NCI-H1694 treated with DMSO at 0.1 percent for 48 hours (cell line): ENCODE measurements at regions not wholly inside any gene's neighbourhood (a gene's known extent, or its start where the extent isn't known, plus 50 kb on each side); places are given as distances from the start of the nearest gene placed in this dataset.
"Not testable (repeated sequence)": the region's sequence is repeated elsewhere in the genome, so short reads cannot be mapped to it uniquely, and the experiment has no call there.

Experiments used
- DNase-seq: peaks from one replicate; lab custom pipeline; 2025; lab: John Stamatoyannopoulos, UW

DNA sequence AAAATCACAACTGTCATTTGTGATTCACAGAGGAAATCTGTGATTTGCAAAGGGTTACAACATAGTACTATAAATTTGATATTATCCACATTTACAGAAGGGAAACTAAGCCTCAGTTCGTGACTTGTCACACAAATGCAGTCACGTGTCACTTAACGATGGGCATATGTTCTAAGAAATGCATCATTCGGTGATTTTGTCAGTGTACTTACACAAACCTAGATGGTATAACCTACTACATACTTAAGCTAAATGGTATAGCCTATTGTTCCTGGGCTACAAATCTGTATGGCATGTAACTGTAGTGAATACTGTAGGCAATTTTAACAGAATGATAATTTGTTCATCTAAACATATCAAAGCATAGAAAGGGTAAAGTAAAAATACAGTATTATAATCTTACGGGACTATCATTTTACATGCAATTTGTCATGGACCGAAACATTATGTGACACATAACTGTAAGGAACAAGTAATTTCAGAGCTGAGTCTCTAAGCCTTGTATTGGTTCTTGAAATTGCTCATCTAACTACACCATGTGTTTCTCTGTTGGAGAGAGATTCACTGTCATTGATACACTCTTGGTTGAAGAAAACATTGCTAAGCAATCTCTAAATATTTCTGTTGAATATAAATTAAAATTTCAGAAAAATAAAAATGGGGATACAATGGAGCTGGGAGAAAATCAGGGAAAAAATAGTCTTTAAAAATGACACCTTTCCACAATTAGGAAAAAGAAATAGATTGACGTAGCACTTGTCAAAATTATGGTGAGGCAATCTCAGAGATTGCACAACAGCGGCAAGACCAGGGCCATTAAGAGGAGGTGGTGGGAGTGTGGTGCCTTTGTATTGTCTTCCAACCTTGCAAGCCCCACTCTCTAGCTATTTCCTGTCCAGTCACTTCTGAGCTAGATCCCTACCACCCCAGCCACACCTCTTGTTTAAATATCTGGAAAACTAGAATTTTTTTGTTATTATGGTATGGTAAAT, 645.8 kb upstream of the TBL1XR1 start:
- no peak for DNase-seq

DNA sequence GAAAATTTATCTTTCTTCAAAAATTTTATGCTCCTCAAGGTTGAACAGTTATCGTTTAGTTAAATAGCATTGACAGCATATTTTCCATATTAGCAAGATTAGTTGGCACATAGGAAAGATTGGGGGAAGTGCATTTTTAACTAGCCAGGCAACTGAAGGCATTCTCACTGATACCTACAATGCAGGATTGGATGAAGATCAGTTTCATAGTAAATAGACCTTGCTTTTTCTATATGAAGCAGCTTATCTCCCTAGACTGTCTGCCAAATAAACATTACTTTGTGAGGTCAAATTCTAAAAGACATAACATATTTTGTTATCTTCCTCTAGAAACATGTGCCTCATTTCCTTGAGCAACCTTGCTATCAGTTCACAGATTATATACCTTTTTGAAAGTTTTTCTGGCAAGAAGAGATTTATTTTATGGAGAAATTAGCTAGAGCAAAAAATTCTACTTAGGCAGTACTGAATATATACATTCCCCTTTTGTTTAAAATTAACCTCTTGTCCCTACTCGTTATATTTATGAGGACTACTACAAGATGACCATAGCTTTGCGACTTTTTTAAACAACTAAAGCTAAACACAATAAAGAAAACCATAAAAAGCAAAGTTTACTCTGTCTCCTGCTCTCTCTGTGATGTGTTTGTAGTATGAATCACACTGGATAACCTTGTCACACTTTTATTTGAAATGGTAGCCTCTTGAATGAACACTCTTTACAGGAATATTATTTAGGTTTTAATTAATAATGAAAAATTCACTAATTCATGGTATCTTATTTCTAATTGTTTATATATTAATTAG, 654.9 kb upstream of the TBL1XR1 start:
- DNase-seq: no peak

GRCh38 chr3:177855021-177855420, 657.7 kb upstream of the TBL1XR1 start:
- no peak for DNase-seq

- no peak for DNase-seq
Measured at GRCh38 chr3:177860184-177860583, 662.9 kb upstream of the TBL1XR1 start.

DNA sequence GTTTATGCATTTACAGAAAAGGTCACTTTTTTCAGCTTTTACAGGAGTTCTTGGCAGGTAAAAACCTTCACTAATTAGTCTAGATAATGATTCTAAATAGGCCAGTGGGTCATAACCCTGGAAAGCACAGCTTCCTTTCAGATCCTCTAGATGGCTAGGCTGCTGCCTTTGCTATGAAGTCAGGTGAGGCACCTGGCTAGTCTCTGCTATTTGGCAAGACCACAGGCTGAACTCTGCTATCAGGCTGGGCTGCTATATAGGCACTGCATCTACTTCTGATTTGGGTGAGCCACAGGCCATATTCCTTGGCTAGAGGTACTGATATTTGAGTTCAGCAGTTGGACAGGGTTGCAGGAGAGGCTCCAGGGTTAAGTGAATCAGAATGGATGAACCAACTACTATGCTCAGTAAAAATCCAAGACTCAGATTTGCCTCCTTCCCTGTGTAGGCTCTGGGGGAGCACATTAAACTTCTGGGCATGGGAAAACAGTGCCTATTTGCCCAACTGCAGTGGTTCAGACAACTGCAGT, 665.7 kb upstream of the TBL1XR1 start:
- DNase-seq: no peak

DNA sequence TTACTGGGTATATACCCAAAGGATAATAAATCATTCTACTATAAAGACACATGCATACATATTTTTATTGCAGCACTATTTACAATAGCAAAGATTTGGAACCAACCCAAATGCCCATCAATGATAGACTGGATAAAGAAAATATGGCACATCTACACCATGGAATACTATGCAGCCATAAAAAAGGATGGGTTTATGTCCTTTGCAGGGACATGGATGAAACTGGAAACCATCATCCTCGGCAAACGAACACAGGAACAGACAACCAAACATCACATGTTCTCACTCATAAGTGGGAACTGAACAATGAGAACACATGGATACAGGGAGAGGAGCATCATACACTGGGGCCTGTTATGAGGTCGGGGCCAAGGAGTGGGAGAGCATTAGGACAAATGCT, 665.0 kb upstream of the KCNMB2 start:
- not testable (repeated sequence) for DNase-seq

DNA sequence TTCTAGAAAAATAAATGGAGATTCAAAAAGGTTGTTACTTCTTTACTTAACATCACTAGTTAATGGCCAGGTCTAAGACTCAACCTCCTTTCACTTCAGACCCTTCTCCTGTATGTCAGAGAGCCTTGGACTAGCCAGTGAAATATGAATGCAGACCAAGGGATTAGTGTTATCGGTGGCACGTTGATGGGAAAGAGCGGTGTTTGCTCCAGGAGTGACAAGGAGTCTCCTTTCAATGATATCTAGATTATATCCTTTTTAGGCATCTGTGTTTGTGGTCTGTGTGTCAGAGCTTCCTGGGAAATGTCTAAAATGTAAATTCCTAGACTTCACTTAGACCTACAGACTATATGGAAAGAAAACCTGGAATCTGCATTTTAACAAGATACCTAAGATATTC, 658.0 kb upstream of the KCNMB2 start:
- no peak for DNase-seq

- DNase-seq: no peak
Measured at GRCh38 chr3:177878957-177879356, 657.3 kb upstream of the KCNMB2 start.

DNA sequence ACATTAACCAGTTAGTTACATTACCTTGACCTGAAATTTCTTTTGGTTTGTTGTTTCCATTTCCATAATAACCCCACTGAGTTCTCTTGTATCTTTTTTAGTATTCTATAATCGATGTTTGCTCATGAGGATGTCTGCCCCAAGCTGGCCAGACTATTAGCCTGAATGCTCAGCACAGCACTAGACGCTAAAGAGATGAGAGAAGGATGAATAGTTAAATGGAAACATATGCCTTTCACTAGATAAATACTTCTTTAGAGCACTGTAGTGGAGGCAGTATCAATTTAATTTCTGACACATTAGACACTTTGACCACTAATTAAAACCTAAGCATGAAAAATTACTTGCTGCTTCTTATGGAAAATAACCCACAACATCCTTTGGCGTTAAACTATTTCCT, 654.9 kb upstream of the KCNMB2 start:
- DNase-seq: no peak

GRCh38 chr3:177882124-177882648, 654.0 kb upstream of the KCNMB2 start:
- DNase-seq: no peak

DNA sequence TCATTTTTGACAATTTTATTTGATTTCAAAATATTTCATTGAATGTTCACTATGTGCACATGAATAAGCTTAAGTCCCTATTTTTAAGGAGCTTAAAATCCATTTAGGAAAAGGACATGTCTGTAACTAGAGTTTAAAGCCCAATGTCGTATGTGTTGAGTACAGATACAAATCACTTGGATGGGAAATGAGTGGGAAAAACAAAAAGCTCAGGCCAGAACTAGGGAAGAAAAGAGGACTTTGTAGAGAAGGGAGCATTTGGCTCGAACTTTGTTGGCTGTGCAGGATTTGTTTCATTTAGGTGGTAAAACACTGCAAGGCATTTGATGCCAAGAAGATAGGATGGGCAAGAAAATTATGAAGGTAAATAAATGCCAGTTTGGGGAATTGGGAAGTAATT, 653.1 kb upstream of the KCNMB2 start:
- no peak for DNase-seq

GRCh38 chr3:177883957-177884356, 652.3 kb upstream of the KCNMB2 start:
- DNase-seq: no peak

GRCh38 chr3:177885063-177885462, 651.2 kb upstream of the KCNMB2 start:
- no peak for DNase-seq

GRCh38 chr3:177886501-177886900, 649.7 kb upstream of the KCNMB2 start:
- DNase-seq: peak; percentile 27

DNA sequence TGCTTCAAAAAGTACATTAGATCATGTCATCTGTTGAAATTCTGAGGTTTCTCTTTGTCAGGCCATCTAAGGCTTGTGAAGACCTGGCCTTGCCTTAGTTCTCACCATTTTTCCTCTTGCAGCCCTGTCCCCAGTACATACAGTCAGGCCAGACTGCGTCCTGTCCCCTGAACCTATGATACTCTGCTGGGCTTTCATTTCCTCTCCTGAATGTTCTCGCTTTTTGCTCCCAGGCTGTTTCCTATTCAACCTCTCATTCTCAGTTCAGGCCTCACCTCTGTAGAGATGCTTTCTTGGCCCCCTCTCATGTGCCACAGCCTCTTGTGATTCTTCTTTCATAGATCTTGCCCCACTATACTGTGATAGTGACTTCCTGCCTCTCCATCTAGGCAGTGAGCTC, 648.8 kb upstream of the KCNMB2 start:
- DNase-seq: no peak

DNA sequence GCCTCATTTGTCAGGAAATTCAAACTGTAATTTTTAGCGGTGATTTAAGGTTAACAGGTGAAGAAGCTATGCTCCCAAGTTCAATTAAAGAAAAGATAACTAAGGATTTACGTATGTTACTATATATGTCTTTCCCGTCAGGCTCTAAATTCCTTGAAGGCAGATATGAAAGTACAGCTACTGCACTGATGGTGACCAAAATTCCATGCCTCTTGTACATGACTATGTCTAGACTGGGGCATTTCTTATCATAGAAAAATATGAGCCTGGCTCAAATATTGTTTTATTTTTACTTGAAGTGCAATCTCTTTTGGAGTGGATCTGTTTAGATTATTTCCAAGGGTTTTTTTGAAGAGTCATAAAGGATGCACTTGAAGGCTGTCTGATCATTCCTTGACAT, 647.1 kb upstream of the KCNMB2 start:
- no peak for DNase-seq

GRCh38 chr3:177889652-177890358, 646.4 kb upstream of the KCNMB2 start:
- DNase-seq: no peak

DNA sequence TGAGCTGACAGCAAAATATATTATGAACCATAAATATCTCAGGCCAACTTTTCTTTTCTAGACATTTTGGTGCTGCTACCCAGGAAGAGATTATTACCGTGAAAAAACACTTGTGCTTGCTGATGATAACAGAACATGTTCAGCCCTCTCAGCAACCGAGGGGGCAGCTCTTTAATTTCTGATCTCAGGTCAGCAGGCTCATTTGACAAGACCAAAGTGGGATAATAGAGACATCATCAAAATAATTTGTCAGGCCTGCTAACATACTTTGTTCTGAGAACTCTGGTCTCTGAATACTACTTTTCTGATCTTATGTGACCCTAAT, 645.9 kb upstream of the KCNMB2 start:
- no peak for DNase-seq

GRCh38 chr3:177891569-177891968, 644.7 kb upstream of the KCNMB2 start:
- not testable (repeated sequence) for DNase-seq

DNA sequence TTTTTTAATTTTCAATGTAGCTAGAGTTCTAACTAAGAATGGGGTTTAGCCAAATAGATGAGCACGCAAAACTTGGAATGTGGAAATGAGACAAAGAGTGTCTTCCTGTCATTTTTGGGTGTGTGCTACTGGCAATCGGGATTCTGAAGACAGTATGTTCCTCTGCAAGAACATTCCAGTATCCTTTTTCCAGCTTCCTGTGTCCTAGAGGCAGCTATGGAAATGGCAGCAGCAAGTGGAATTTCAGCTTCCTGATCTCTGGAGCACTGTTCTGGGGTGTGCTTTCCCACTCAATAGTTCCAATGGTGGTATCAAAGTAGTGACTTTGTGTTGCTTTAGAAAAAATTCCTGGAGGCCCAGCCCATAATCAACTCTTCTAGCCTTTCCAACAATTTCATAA, 642.9 kb upstream of the KCNMB2 start:
- DNase-seq: no peak

GRCh38 chr3:177894081-177894728, 642.0 kb upstream of the KCNMB2 start:
- peak; percentile 1 for DNase-seq
